Right lobe of liver (tissue), 6 donors: ENCODE measurements at regions not wholly inside any gene's neighbourhood (a gene's known extent, or its start where the extent isn't known, plus 50 kb on each side); places are given as distances from the start of the nearest gene placed in this dataset.
"Not testable (repeated sequence)": the region's sequence is repeated elsewhere in the genome, so short reads cannot be mapped to it uniquely, and the experiment has no call there.

Source experiments
- ATAC-seq, 4 donors: fragments of 200-7000 bp; cut with Tn5 transposase; one replicate each; pipeline ENCODE4 v1.9.1; 2020; ENCODE audit warnings: mild to moderate bottlenecking in 4 of 4, moderate library complexity in 4 of 4
- DNase-seq, 3 donors: peaks; one replicate each; pipeline ENCODE4 v3.0.0-alpha.2; 2020
- H3K27ac ChIP-seq, 3 donors: fragments of 200-600 bp; one replicate each; pipeline ENCODE4 v1.8.0; 2022
- H3K27me3 ChIP-seq, 2 donors: fragments of 200-600 bp; one replicate each; pipeline ENCODE4 v1.8.0; 2022
- H3K36me3 ChIP-seq, 4 donors: fragments of 200-600 bp; sonication (generic) in 1 of 4; one replicate each; pipeline versions ENCODE4 v1.5.1 to v1.8.0; 2017 to 2022; ENCODE audit warnings: control low read depth in 1 of 4
- H3K4me1 ChIP-seq, 4 donors: fragments of 200-600 bp; sonication (generic) in 1 of 4; one replicate each; pipeline versions ENCODE4 v1.5.1 to v1.8.0; 2017 to 2022; ENCODE audit warnings: control low read depth in 1 of 4
- H3K4me3 ChIP-seq, 3 donors: fragments of 200-600 bp; one replicate each; pipeline ENCODE4 v1.8.0; 2022
- H3K9me3 ChIP-seq, 4 donors: fragments of 200-600 bp; sonication (generic) in 1 of 4; one replicate each; pipeline versions ENCODE4 v1.5.1 to v1.8.0; 2017 to 2022; ENCODE audit warnings: control low read depth in 1 of 4
- CTCF ChIP-seq, 4 donors: fragments of 200-600 bp in 3 of 4; fragments of 450-650 bp in 1 of 4; IDR thresholded peaks; one replicate each; pipeline versions ENCODE4 v1.5.1 to v1.8.0; 2016 to 2022; ENCODE audit warnings: antibody characterized with exemption in 4 of 4, mild to moderate bottlenecking in 2 of 4
- POLR2A ChIP-seq: fragments of 450-650 bp; IDR thresholded peaks from one replicate; pipeline ENCODE4 v1.6.1; 2017; ENCODE audit warnings: antibody characterized with exemption, mild to moderate bottlenecking
- WGBS: methylation state at CpG from one replicate; pipeline ENCODE4 v1.1.6; 2018; ENCODE audit warnings: low coverage, low lambda C conversion rate; ENCODE audit not compliant: insufficient coverage; ENCODE audit errors: missing lambda C conversion rate; 5-methylcytosine and 5-hydroxymethylcytosine counted together
- intact Hi-C, 2 donors: fragments of 100-400 bp; cut with DNase I; formaldehyde crosslinking; loops; one replicate each; pipeline versions ENCODE4 v1.11.2 to v1.14.1; 2022
- donor health status: DM: no; HTN: yes; CAD: no.
- donor health status: DM: no; HTN: no; CAD: no.
- donor health status: DM: no; HTN: no; CAD: no.
- donor health status: DM: no; HTN: yes; CAD: no.
- donor health status: DM: no; HTN: yes; CAD: no.

GRCh38 chr12:111259231-111259630 is 109.7 kb downstream of the PHETA1 start:
- TF ChIP-seq CTCF (IDR thresholded peaks at IDR 0.05) (no peak), POLR2A (no peak)
- Histone ChIP-seq H3K27me3 (no peaks in the 10 kb centered on the region), H3K27ac (no peak overlapping the region), H3K4me1 (no peaks in the 10 kb centered on the region), H3K4me3 (no peak overlapping the region), H3K36me3 (peaks cover 0 to 8% (median 0%) of the 10 kb centered on the region in 4 donors), H3K9me3 (no peaks in the 10 kb centered on the region)
- no peak for DNase-seq
- intact Hi-C loops: no loop called here
- no peak for ATAC-seq
- WGBS: 85% methylated on average over 4 of the region's 4 CpGs

GRCh38 chr12:111258081-111258480 is 110.8 kb downstream of the PHETA1 start:
- H3K27ac ChIP-seq, DNase-seq, ATAC-seq, H3K4me3 ChIP-seq, H3K4me1 ChIP-seq, H3K9me3 ChIP-seq, H3K27me3 ChIP-seq, intact Hi-C loops, H3K36me3 ChIP-seq: not testable (repeated sequence)
- 96% methylated on average over 7 of the region's 10 CpGs for WGBS

DNA sequence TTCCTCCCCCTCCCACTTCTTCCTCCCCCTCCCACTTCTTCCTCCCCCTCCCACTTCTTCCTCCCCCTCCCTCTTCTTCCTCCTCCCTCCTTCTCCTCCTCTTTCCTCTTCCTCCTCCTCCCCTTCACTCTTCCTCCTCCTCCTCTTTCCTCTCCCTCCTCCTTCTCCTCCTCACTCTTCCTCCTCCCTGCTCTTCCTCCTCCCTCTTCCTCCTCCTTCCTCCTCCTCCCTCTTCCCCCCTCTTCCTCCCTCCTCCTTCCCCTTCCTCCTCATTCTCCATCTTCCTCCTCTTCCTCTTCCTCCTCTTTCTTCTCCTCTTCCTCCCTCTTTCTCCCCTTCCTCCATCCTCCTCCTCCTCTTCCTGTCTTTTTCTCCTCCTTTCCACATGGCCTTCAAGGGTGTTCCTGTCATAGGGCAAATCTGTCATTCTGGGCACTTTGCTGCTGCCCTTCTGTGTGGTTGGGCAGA is 111.4 kb downstream of the PHETA1 start:
- no peaks in the 10 kb centered on the region for H3K27me3 ChIP-seq
- H3K4me3 ChIP-seq: no peak overlapping the region
- no peak overlapping the region for H3K27ac ChIP-seq
- no peak for ATAC-seq
- intact Hi-C loops: no loop called here
- no peaks in the 10 kb centered on the region for H3K4me1 ChIP-seq
- H3K9me3 ChIP-seq: no peaks in the 10 kb centered on the region
- TF ChIP-seq POLR2A: no peak
- H3K36me3 ChIP-seq: no peaks in the 10 kb centered on the region
- DNase-seq: no peak

- 70% methylated on average over 8 of the region's 10 CpGs for WGBS
- no peaks in the 10 kb centered on the region for H3K36me3 ChIP-seq
- intact Hi-C loops: no loop called here
- no peaks in the 10 kb centered on the region for H3K9me3 ChIP-seq
- no peak overlapping the region for H3K4me3 ChIP-seq
- TF ChIP-seq POLR2A: no peak
- no peak for TF ChIP-seq CTCF (IDR thresholded peaks at IDR 0.05)
- no peak overlapping the region for H3K27ac ChIP-seq
- no peaks in the 10 kb centered on the region for H3K27me3 ChIP-seq
- ATAC-seq: no peak
- H3K4me1 ChIP-seq: no peaks in the 10 kb centered on the region
- DNase-seq: no peak
Measured at GRCh38 chr12:111256629-111257434, 112.1 kb downstream of the PHETA1 start.

DNA sequence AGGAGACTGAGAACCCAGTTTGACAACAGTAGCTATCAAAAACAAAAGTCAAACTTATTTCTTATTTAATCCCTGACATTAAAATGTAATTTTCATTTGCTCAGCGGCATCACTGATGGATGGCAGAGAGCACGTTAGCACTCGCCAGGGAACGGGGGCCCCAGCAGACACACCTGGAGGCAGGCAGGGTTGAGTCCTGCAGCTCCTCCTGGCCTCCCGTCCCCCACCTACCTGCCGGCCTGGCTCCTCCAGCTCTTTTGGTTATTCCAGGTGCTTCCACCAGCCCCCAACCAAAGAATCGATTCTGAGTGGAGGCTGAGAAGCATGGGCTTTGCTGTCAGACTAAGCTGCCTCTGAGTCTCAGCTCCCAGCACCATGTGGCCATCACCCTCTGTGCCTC is 113.6 kb downstream of the PHETA1 start:
- no peaks in the 10 kb centered on the region for H3K4me1 ChIP-seq
- peak in 1 of 4 donors; percentile 9 for ATAC-seq
- no peaks in the 10 kb centered on the region for H3K9me3 ChIP-seq
- no peaks in the 10 kb centered on the region for H3K36me3 ChIP-seq
- H3K4me3 ChIP-seq: no peak overlapping the region
- H3K27ac ChIP-seq: no peak overlapping the region
- no peak for DNase-seq
- TF ChIP-seq POLR2A (no peak), CTCF (IDR thresholded peaks at IDR 0.05) (no peak)
- intact Hi-C loops: no loop called here
- H3K27me3 ChIP-seq: no peaks in the 10 kb centered on the region
- 57% methylated on average over 3 of the region's 7 CpGs for WGBS
